ENCODE measurements at regions not wholly inside any gene's neighbourhood (a gene's known extent, or its start where the extent isn't known, plus 50 kb on each side); places are given as distances from the start of the nearest gene placed in this dataset.
"Not testable (repeated sequence)": the region's sequence is repeated elsewhere in the genome, so short reads cannot be mapped to it uniquely, and the experiment has no call there.

GRCh38 chr7:41578700-41579099, 124.2 kb downstream of the INHBA start:
- DNase-seq (ENCODE audit: low spot score) = no peak

GRCh38 chr7:41576166-41576565, 126.7 kb downstream of the INHBA start:
- no peak for DNase-seq (ENCODE audit: low spot score)

DNA sequence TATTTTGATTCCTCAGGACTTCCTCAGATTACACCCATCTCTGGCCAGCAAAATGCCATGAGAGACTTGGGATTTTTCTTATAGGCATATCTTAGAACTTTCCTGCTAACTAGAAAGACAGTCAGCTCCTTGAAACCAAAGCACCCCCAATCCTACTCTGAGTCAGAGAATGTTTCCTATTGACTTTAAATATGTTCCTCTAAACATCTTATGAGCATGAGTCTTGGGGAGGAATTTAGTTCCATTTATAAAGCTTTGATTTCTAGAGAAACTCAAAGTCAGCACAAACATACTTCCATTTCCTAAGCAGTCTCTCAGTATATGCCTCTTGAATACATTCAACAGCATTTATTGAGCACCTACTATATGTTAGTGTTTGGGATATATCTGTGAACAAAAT, 128.5 kb downstream of the INHBA start:
- no peak for DNase-seq (ENCODE audit: low spot score)

- DNase-seq (ENCODE audit: low spot score) = no peak
Observed at GRCh38 chr7:41573862-41574261, 129.0 kb downstream of the INHBA start.

GRCh38 chr7:41573443-41573842, 129.4 kb downstream of the INHBA start:
- DNase-seq (ENCODE audit: low spot score) = no peak

DNA sequence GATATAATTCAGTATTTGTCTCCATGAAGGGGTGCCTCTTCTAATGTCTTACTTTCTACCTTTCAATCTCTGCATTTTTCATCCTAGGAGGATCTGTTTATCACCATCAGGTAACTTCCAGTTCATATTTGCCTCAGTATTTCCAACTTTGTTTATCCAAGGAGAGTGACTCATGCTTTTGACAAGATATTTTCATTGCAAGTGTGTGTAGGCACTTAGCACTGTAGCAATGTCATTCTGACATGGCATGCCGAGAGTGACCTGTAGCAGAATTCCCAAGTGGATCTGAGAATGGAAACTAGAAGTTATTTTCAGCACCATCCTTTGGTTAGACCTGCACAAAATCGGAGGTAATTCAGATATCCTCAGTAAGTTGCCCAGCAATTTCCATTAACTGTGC, 129.9 kb downstream of the INHBA start:
- DNase-seq (ENCODE audit: low spot score) = no peak

DNA sequence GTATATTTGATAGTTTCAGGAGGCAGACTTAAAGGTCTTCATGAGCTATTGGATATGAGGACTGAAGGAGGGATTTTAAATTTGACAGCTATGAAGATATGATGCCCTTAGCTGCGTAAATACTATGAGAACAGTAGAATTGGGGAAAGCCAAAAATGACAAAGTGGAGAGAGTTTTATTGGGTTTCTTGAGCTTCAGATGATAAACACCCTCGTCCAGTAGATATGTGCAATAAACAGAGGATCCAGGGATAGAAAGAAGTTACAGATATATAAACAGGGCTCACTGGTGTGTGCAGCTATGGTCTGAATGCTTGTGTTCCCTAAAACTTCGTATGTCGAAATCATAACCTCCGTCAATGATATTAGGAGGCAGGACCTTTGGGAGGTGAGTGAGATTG, 131.3 kb downstream of the INHBA start:
- no peak for DNase-seq (ENCODE audit: low spot score)

DNA sequence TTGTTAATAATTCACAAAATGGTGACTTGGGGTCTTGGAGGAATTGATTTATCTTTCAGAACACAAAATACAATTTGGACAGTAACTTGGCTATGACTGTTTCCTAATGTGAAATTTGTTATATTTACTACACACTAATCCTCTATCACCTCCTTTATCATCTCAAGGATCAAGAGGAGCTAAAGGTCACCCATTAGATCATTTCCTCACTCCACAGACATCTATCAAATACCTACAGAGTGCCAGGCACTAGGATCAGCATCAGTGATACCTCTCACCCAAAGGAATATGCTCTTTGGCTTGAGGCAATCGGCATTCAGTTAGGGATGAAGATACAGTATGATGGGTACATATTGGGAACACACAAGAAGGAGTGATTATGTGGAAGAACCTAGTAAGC, 132.1 kb downstream of the INHBA start:
- no peak for DNase-seq (ENCODE audit: low spot score)

DNA sequence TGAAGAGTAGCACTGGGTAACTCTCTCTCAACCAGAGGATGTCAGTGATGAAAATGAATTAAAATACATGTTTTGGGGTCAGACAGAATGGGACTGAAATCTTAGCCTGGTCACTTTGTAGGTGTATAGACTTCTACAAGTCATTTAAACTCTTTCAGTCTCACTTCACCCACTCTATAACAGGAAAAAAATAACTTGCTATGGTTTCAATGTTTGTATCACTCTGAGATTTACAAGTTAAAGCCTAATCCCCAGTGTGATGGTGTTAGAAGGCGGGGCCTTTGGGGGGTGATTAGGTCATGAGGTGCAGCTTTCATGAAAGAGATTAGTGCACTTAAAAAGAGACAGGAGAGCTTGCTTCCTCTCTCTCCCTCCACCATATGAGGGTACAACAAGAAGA, 134.8 kb downstream of the INHBA start:
- no peak for DNase-seq (ENCODE audit: low spot score)

- no peak for DNase-seq (ENCODE audit: low spot score)
Observed at GRCh38 chr7:41567731-41568114, 135.2 kb downstream of the INHBA start.

GRCh38 chr7:41567031-41567730, 135.7 kb downstream of the INHBA start:
- no peak for DNase-seq (ENCODE audit: low spot score)

GRCh38 chr7:41566581-41566980, 136.3 kb downstream of the INHBA start:
- no peak for DNase-seq (ENCODE audit: low spot score)

- DNase-seq (ENCODE audit: low spot score) = no peak
Observed at GRCh38 chr7:41565655-41566054, 137.2 kb downstream of the INHBA start.

- DNase-seq (ENCODE audit: low spot score) = no peak
Observed at GRCh38 chr7:41559426-41559825, 143.5 kb downstream of the INHBA start.

DNA sequence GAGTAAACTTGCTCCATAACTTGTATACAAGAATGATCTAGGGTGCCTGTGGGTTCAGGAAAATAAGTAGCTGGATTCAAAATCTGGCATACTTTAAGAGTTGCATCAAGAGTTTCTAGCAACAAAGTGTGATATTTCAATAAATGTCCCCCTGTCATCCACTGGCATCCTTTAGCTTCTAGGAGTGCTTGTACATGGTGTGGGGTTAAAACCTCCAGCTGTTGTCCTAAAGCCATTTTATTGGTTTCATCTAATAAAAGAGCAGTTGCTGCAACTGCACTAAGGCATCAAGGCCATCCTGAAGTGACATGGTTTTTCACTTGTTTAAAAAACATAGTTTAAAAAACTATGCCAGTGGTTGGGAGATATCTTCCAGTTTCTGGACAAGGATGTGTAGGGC, 148.4 kb downstream of the INHBA start:
- DNase-seq (ENCODE audit: low spot score) = no peak

- DNase-seq (ENCODE audit: low spot score) = not testable (repeated sequence)
Observed at GRCh38 chr7:41550046-41550445, 152.8 kb downstream of the INHBA start.

DNA sequence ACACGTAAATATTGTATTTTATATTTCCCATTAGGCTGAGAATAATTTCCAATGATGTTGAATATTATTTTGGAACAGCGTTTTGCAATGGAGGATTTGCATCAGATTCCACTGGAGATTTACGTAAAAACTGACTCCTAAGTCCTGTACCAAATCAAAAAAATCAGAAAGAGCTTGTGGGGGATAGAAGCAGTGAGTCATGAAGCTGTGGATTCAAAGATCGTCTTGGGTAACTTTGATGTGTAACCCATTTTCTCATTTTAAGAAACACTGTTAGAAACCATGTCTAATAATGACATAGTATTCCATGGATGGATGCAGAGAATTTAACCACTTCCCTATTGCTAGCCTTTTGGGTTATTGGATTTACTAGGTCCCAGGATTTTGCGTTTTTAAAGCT, 158.6 kb downstream of the INHBA start:
- no peak for DNase-seq (ENCODE audit: low spot score)

DNA sequence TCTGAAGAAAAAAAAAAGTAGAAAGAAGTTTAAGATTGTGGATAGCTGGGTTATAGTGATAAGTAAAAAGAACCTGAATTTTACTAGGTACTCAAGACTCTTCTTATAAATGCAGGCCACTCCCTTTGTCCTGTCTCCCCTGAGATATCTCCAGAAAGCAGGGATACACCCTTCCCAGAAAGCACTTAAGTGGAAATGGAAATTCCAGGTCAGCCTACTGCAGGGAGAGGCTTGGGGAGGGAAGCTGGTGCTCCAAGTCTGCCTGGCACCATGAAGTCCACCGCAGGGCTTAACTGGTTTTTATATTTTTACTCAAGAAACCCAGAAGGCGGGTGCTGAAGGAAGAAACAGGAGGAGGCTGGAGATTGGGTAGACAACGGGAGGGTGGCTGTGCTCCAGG, 162.3 kb downstream of the INHBA start:
- DNase-seq (ENCODE audit: low spot score) = no peak

GRCh38 chr7:41538810-41539724, 163.8 kb downstream of the INHBA start:
- no peak for DNase-seq (ENCODE audit: low spot score)

DNA sequence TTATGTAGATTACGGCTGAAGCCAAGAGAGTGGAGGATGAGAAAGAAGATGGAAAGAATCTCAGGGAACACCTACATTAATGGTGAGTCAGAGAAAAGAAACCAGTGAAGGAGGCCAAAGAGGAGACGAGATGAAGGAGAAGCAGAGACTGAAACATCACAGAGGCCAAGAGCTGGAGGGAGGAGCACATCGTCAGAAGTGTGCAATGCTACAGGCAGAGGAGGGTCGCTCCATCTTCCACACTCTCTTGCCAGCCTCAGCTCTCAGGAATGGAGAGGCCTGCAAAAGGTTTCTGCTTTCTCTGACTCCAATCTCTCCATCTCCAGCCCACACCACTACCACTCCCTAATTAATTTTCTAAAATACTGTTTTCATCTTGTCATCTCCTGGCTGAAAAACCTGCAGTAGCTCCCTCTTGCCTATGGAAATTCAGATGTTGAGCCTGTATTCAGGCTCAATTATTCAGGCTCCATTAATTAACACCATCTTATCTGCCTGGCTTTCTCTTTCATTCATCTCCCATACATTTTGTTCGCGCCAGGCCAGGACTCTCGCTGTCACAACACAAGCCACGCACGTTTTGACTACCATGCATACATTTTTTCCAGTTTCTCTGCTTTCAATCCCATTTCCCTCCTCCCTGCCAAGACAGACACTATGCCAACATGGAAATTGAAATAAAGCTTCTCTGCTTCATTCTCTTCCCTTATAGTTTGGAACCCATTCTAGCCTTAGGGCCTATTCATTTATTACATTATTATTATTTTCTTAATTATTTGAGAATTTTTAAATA, 165.8 kb downstream of the INHBA start:
- no peak for DNase-seq (ENCODE audit: low spot score)

- no peak for DNase-seq (ENCODE audit: low spot score)
Observed at GRCh38 chr7:41536122-41536872, 166.6 kb downstream of the INHBA start.

- DNase-seq (ENCODE audit: low spot score) = no peak
Observed at GRCh38 chr7:41529831-41530230, 173.1 kb downstream of the INHBA start.

Data from CD4-positive, alpha-beta T cell treated with Interleukin-15 for 4 hours (primary cell).